K562 (cell line): ENCODE measurements at regions not wholly inside any gene's neighbourhood (a gene's known extent, or its start where the extent isn't known, plus 50 kb on each side); places are given as distances from the start of the nearest gene placed in this dataset.

Experiments
- FOXK1 ChIP-seq: sonication (generic); formaldehyde crosslinking; IDR thresholded peaks from 2 replicates; pipeline ENCODE4 v1.8.0; 2022; ENCODE audit warnings: missing genetic modification reagents, mild to moderate bottlenecking, borderline replicate concordance
- FOXM1 ChIP-seq, 2 experiments: fragments of 450-650 bp in 1 of 2; sonication (generic) in 1 of 2; formaldehyde crosslinking in 1 of 2; IDR thresholded peaks; 2 replicates each; pipeline versions ENCODE4 v1.6.1 to v1.9.0; 2017 to 2022; ENCODE audit warnings: low read depth in 2 of 2, mild to moderate bottlenecking in 2 of 2, missing genetic modification reagents in 1 of 2, moderate library complexity in 1 of 2
- HCFC1 ChIP-seq: IDR thresholded peaks from 2 replicates; pipeline ENCODE4 v1.6.1; 2012; ENCODE audit warnings: low read depth, low read length, improper control_type of control experiment
- HNRNPLL ChIP-seq: fragments of 200-400 bp; formaldehyde crosslinking; IDR thresholded peaks from 2 replicates; pipeline ENCODE4 v1.6.1; 2017; ENCODE audit warnings: low read length, low read depth, mild to moderate bottlenecking; ENCODE audit not compliant: poor library complexity, severe bottlenecking
- RAD21 ChIP-seq, 2 experiments: fragments of 250-450 bp in 1 of 2; fragments of 450-650 bp in 1 of 2; sonication (Bioruptor Pico) in 1 of 2; formaldehyde crosslinking in 1 of 2; IDR thresholded peaks in 1 of 2; conservative IDR thresholded peaks in 1 of 2; 2 replicates each; pipeline versions ENCODE4 v1.4.0 to v1.8.0; 2020 to 2022; ENCODE audit warnings: mild to moderate bottlenecking in 2 of 2, moderate library complexity in 1 of 2
- TGIF2 ChIP-seq: sonication (generic); formaldehyde crosslinking; IDR thresholded peaks from 2 replicates; pipeline ENCODE4 v1.8.1; 2022; ENCODE audit warnings: mild to moderate bottlenecking, missing genetic modification reagents, moderate library complexity
- ZNF436 ChIP-seq: fragments of 250-450, 450-650 bp; sonication (Bioruptor Pico); formaldehyde crosslinking; IDR thresholded peaks from 2 replicates; pipeline ENCODE4 v1.7.0; 2020; ENCODE audit warnings: mild to moderate bottlenecking
- TF ChIP-seq, protein P1 (sequence below): sonication (generic); formaldehyde crosslinking; IDR thresholded peaks from 2 replicates; pipeline ENCODE4 v1.8.0; 2023; ENCODE audit warnings: missing genetic modification reagents, mild to moderate bottlenecking, borderline replicate concordance

DNA sequence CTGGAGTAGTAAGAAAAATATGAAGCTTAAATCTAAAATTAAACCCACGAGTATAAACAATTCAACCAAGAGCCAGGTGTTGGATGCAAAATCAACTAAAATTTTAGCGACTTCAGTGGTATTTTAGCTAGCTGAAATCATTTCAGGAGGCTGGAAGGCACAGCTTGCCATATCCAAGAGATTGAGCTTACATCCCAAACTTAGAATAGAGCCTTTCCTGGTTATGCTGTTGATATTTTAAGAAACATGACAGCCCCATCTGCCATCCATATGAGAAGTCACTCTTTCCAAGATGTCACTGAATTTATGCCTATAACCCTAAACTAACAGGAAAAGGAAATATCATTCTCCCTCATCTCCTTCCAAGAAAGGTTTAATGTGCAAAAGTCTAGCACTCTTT lies 334.0 kb downstream of the KCNA4 start (continued):
- TF ChIP-seq, protein P1, sequence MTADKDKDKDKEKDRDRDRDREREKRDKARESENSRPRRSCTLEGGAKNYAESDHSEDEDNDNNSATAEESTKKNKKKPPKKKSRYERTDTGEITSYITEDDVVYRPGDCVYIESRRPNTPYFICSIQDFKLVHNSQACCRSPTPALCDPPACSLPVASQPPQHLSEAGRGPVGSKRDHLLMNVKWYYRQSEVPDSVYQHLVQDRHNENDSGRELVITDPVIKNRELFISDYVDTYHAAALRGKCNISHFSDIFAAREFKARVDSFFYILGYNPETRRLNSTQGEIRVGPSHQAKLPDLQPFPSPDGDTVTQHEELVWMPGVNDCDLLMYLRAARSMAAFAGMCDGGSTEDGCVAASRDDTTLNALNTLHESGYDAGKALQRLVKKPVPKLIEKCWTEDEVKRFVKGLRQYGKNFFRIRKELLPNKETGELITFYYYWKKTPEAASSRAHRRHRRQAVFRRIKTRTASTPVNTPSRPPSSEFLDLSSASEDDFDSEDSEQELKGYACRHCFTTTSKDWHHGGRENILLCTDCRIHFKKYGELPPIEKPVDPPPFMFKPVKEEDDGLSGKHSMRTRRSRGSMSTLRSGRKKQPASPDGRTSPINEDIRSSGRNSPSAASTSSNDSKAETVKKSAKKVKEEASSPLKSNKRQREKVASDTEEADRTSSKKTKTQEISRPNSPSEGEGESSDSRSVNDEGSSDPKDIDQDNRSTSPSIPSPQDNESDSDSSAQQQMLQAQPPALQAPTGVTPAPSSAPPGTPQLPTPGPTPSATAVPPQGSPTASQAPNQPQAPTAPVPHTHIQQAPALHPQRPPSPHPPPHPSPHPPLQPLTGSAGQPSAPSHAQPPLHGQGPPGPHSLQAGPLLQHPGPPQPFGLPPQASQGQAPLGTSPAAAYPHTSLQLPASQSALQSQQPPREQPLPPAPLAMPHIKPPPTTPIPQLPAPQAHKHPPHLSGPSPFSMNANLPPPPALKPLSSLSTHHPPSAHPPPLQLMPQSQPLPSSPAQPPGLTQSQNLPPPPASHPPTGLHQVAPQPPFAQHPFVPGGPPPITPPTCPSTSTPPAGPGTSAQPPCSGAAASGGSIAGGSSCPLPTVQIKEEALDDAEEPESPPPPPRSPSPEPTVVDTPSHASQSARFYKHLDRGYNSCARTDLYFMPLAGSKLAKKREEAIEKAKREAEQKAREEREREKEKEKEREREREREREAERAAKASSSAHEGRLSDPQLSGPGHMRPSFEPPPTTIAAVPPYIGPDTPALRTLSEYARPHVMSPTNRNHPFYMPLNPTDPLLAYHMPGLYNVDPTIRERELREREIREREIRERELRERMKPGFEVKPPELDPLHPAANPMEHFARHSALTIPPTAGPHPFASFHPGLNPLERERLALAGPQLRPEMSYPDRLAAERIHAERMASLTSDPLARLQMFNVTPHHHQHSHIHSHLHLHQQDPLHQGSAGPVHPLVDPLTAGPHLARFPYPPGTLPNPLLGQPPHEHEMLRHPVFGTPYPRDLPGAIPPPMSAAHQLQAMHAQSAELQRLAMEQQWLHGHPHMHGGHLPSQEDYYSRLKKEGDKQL (CRISPR knock-in tag): no peak
- TF ChIP-seq FOXK1 (CRISPR knock-in tag) (no peak), HNRNPLL (no peak), FOXM1 (IDR thresholded peaks at IDR 0.05; ENCODE audit: low read depth) (no peak), FOXM1 (CRISPR knock-in tag; IDR thresholded peaks at IDR 0.05; ENCODE audit: low read depth) (no peak), HCFC1 (no peak), ZNF436 (CRISPR knock-in tag) (no peak), TGIF2 (CRISPR knock-in tag) (no peak), RAD21 (CRISPR knock-in tag; conservative IDR thresholded peaks at IDR 0.05 in 1 of 2, IDR thresholded peaks at IDR 0.05 in 1 of 2) (no peak)
- TF ChIP-seq, all 486 proteins: peak for 0
